22Rv1 (cell line): ENCODE measurements at regions not wholly inside any gene's neighbourhood (a gene's known extent, or its start where the extent isn't known, plus 50 kb on each side); places are given as distances from the start of the nearest gene placed in this dataset.

Experiments used
- CTCF ChIP-seq: fragments of 450-650 bp; IDR thresholded peaks from 2 replicates; pipeline ENCODE4 v1.5.1; 2017; ENCODE audit warnings: mild to moderate bottlenecking
- ZFX ChIP-seq: fragments of 450-650 bp; IDR thresholded peaks from 2 replicates; pipeline ENCODE4 v1.6.1; 2017; ENCODE audit warnings: antibody characterized with exemption, borderline replicate concordance

- TF ChIP-seq CTCF: no peak
- no peak for TF ChIP-seq ZFX
Measured at GRCh38 chr13:100746953-100747683, 72.5 kb upstream of the TMTC4 start.
